NB4 (cell line): ENCODE measurements at regions not wholly inside any gene's neighbourhood (a gene's known extent, or its start where the extent isn't known, plus 50 kb on each side); places are given as distances from the start of the nearest gene placed in this dataset.
"Not testable (repeated sequence)": the region's sequence is repeated elsewhere in the genome, so short reads cannot be mapped to it uniquely, and the experiment has no call there.

Experiments used
- CTCF ChIP-seq: IDR thresholded peaks from one replicate; pipeline ENCODE4 v1.5.1; 2012; ENCODE audit warnings: low read depth, low read length
- MYC ChIP-seq: IDR thresholded peaks from 2 replicates; pipeline ENCODE4 v1.6.1; 2011; ENCODE audit warnings: low read depth, low read length
- POLR2A ChIP-seq: IDR thresholded peaks from 2 replicates; pipeline ENCODE4 v1.6.1; 2011; ENCODE audit warnings: mild to moderate bottlenecking; ENCODE audit not compliant: insufficient read length; ENCODE audit errors: extremely low read depth

- TF ChIP-seq CTCF, POLR2A, MYC: not testable (repeated sequence)
Observed at GRCh38 chr1:197836356-197836755, 61.1 kb upstream of the DENND1B start.
